Hepatocyte (in vitro differentiated cells): ENCODE measurements at regions not wholly inside any gene's neighbourhood (a gene's known extent, or its start where the extent isn't known, plus 50 kb on each side); places are given as distances from the start of the nearest gene placed in this dataset.

Source experiments
- CTCF ChIP-seq: fragments of 200-600 bp; sonication (generic); IDR thresholded peaks from 2 replicates; pipeline ENCODE4 v1.5.1; 2016; ENCODE audit warnings: antibody characterized with exemption, mild to moderate bottlenecking; ENCODE audit not compliant: poor library complexity
- EZH2 ChIP-seq: fragments of 200-600 bp; sonication (generic); IDR thresholded peaks from 2 replicates; pipeline ENCODE4 v1.6.1; 2016; ENCODE audit warnings: antibody characterized with exemption, mild to moderate bottlenecking, borderline replicate concordance

GRCh38 chr1:80244372-80244771 is 1237.8 kb upstream of the ADGRL4 start:
- TF ChIP-seq CTCF, result no peak
- no peak for TF ChIP-seq EZH2
